ENCODE measurements at regions not wholly inside any gene's neighbourhood (a gene's known extent, or its start where the extent isn't known, plus 50 kb on each side); places are given as distances from the start of the nearest gene placed in this dataset.

DNA sequence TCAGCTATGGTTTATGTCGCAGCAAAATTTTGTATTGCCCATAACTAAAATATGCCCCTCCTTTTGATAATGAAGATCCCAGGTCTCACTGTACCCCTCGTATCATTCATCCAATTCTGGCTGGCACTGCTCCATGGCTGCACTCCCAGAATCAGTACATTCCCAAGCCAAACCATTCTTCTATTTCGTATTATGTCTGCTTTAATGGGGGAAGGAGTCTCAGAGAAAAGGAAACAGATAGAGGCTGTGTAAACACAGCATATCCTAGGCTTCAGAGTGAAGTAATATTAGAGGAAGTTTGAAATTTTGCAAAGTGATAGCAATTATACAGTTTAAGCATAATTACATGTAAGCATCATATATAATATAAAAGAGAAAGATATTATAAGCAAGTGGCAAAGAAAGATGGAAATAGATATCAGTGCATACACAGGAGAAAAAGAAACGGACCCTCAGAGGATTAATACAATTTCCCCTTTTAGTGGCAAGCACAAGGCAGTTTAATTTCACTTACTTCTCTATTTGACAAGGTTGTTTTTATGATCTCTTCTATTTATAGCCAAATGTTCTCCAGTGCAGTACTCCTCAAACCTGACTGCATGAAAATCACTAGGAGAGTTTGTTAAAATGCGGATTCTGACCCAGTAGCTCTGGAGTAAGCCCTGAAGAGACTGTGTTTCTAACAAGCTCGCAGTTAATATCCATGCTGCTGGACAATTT is 56.5 kb upstream of the TENT5A start:
- DNase-seq, result peak in 1 of 2 experiments; percentile 10

DNA sequence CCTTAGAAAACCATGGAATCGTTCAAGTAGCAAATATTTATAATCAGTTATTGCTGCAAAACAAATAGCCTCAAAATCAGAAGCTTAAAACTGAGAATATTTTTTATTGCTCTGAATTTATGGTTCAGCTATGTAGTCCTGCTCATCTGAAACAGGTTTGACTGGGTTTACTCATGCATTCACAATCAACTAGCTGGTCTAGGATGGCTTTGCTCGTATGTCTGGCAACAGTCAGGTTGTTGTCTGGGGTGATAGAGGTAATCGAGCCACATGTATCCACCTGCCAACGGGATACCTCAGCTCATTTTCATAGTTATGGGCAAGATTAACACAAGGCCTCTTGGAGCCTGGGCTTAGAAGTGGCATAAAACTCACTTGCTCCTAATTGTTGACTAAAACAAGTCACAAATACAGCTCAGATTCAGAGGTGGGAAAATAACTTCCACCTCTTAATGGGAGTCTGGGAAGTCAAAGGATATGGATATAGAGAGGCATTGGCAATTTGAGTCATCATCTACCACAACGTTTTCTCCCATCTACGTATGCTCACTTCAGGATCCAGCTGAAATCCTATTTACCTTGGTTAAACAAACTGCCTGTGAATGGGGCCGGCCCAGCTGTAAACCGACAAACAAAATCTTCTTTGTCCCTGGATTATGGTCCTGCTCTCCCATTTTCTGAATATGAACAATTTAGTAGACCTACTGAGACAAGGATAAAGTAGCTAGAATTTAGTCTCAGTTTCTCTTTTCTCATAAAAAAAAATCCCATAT is 54.5 kb upstream of the TENT5A start:
- DNase-seq, result peak; percentile 96 to 97

- DNase-seq, result no peak
Measured at GRCh38 chr6:81802356-81802755, 49.9 kb upstream of the TENT5A start.

Measured in NCI-H526 (cell line).